HCT116 (cell line): ENCODE measurements at regions not wholly inside any gene's neighbourhood (a gene's known extent, or its start where the extent isn't known, plus 50 kb on each side); places are given as distances from the start of the nearest gene placed in this dataset.

ENCODE experiments used
- ATAC-seq: fragments of 200-7000 bp; cut with Tn5 transposase; 2 replicates; pipeline ENCODE4 v1.9.1; 2020; ENCODE audit warnings: mild to moderate bottlenecking, moderate library complexity
- BruUV-seq: library from RNA; stranded (reverse); fragments of 400-500 nt; replicated peaks from 2 replicates; lab custom pipeline; 2021; lab: Mats Ljungman, UMichigan
- CTCF ChIA-PET: fragments of 300-600 bp; sonication (Branson Sonifier 250); formaldehyde crosslinking; loops from one replicate; lab custom pipeline; 2021; ENCODE audit warnings: antibody characterized with exemption; lab: Charles Lee
- POLR2A ChIA-PET: fragments of 300-600, 350-600 bp; sonication (Branson Sonifier 250); formaldehyde crosslinking; loops from one replicate; lab custom pipeline; 2021; ENCODE audit warnings: antibody characterized with exemption; lab: Charles Lee
- RAD21 ChIA-PET, 2 experiments: fragments of 300-600 bp; sonication (Branson Sonifier 250); formaldehyde crosslinking; loops; one replicate each; lab custom pipeline; 2023; ENCODE audit warnings: low total read pairs in 2 of 2; ENCODE audit not compliant: uncharacterized antibody in 2 of 2, unreplicated experiment in 2 of 2, low non-redundant PET in 1 of 2; lab: Charles Lee
- DNase-seq: peaks from one replicate; pipeline ENCODE4 v3.0.0-alpha.2; 2010; ENCODE audit warnings: low read depth, low spot score
- H2AFZ ChIP-seq: fragments of 200-600 bp; shearing (Covaris generic), sonication (generic); 2 replicates; pipeline ENCODE4 v1.6.1; 2017; ENCODE audit warnings: low read depth, mixed run types, mixed read lengths, antibody characterized with exemption, low read length; ENCODE audit not compliant: poor library complexity, severe bottlenecking
- H3K27ac ChIP-seq: 2 replicates; pipeline ENCODE4 v1.5.1; 2012; ENCODE audit warnings: low read depth, low read length
- H3K27me3 ChIP-seq: fragments of 200-600 bp; sonication (generic); 2 replicates; pipeline ENCODE4 v1.6.1; 2016; ENCODE audit warnings: mixed run types, low read length, mixed read lengths; ENCODE audit not compliant: insufficient read depth
- H3K36me3 ChIP-seq, 2 experiments: fragments of 200-500 bp in 1 of 2; fragments of 200-600 bp in 1 of 2; sonication (Bioruptor generic) in 1 of 2; sonication (generic) in 1 of 2; 2 replicates each; pipeline versions ENCODE4 v1.5.1 to v1.6.1; 2014 to 2016; ENCODE audit warnings: low read length in 2 of 2, inconsistent platforms in 1 of 2, mixed read lengths in 1 of 2, mixed run types in 1 of 2; ENCODE audit not compliant: insufficient read depth in 2 of 2, control insufficient read depth in 1 of 2
- H3K4me1 ChIP-seq, 2 experiments: fragments of 200-600 bp in 1 of 2; sonication (generic) in 1 of 2; 2 replicates each; pipeline versions ENCODE4 v1.5.1 to v1.6.1; 2012 to 2017; ENCODE audit warnings: low read length in 2 of 2, inconsistent platforms in 1 of 2, mild to moderate bottlenecking in 1 of 2, mixed read lengths in 1 of 2, mixed run types in 1 of 2, moderate library complexity in 1 of 2; ENCODE audit not compliant: insufficient read depth in 2 of 2, control insufficient read depth in 1 of 2
- H3K4me2 ChIP-seq: fragments of 200-600 bp; sonication (generic); 2 replicates; pipeline ENCODE4 v1.6.1; 2017; ENCODE audit warnings: mixed run types, low read length, mixed read lengths
- H3K4me3 ChIP-seq, 2 experiments: fragments of 200-600 bp in 1 of 2; sonication (generic) in 1 of 2; replicated peaks in 1 of 2; 2 replicates each; pipeline ENCODE4 v1.5.1; 2011 to 2016; ENCODE audit warnings: low read length in 2 of 2, control low read depth in 1 of 2, low read depth in 1 of 2, mild to moderate bottlenecking in 1 of 2, mixed read lengths in 1 of 2, mixed run types in 1 of 2
- H3K79me2 ChIP-seq: fragments of 200-600 bp; sonication (generic); 2 replicates; pipeline ENCODE4 v1.6.1; 2017; ENCODE audit warnings: mild to moderate bottlenecking, mixed run types, low read length, moderate library complexity, mixed read lengths; ENCODE audit not compliant: insufficient read depth
- H3K9ac ChIP-seq: fragments of 200-600 bp; sonication (generic); 2 replicates; pipeline ENCODE4 v1.6.1; 2016; ENCODE audit warnings: low read length, mixed read lengths
- H3K9me2 ChIP-seq: fragments of 200-600 bp; sonication (generic), shearing (Covaris generic); 2 replicates; pipeline ENCODE4 v1.6.1; 2017; ENCODE audit warnings: mixed run types, mild to moderate bottlenecking, moderate library complexity; ENCODE audit not compliant: insufficient read depth
- H3K9me3 ChIP-seq, 2 experiments: fragments of 200-500 bp in 1 of 2; fragments of 200-600 bp in 1 of 2; sonication (Bioruptor generic) in 1 of 2; sonication (generic) in 1 of 2; 2 replicates each; pipeline ENCODE4 v1.6.1; 2014 to 2017; ENCODE audit warnings: low read length in 2 of 2, mixed read lengths in 2 of 2, inconsistent platforms in 1 of 2, low read depth in 1 of 2, mild to moderate bottlenecking in 1 of 2, mixed run types in 1 of 2, moderate library complexity in 1 of 2; ENCODE audit not compliant: control insufficient read depth in 1 of 2, insufficient read depth in 1 of 2
- H4K20me1 ChIP-seq: fragments of 200-600 bp; sonication (generic), shearing (Covaris generic); 2 replicates; pipeline ENCODE4 v1.6.1; 2017; ENCODE audit warnings: mixed run types, mild to moderate bottlenecking, moderate library complexity; ENCODE audit not compliant: insufficient read depth
- EGR1 ChIP-seq: IDR thresholded peaks from 2 replicates; pipeline ENCODE4 v1.6.1; 2012; ENCODE audit warnings: low read depth
- ELF1 ChIP-seq: IDR thresholded peaks from 2 replicates; pipeline ENCODE4 v1.6.1; 2012; ENCODE audit warnings: low read depth, borderline replicate concordance
- EZH2 ChIP-seq: fragments of 200-600 bp; sonication (generic); IDR thresholded peaks from 2 replicates; pipeline ENCODE4 v1.6.1; 2017; ENCODE audit warnings: antibody characterized with exemption, mixed run types
- FOSL1 ChIP-seq: IDR thresholded peaks from 2 replicates; pipeline ENCODE4 v1.6.1; 2012; ENCODE audit warnings: low read depth
- POLR2AphosphoS5 ChIP-seq: IDR thresholded peaks from 2 replicates; pipeline ENCODE4 v1.6.1; 2011; ENCODE audit warnings: mild to moderate bottlenecking, low read depth, low read length, moderate library complexity
- RAD21 ChIP-seq: IDR thresholded peaks from 2 replicates; pipeline ENCODE4 v1.6.1; 2012; ENCODE audit warnings: low read depth, mild to moderate bottlenecking
- REST ChIP-seq: IDR thresholded peaks from 2 replicates; pipeline ENCODE4 v1.6.1; 2012; ENCODE audit warnings: low read depth
- SIN3A ChIP-seq: IDR thresholded peaks from 2 replicates; pipeline ENCODE4 v1.6.1; 2012; ENCODE audit warnings: low read depth
- TCF7L2 ChIP-seq: IDR thresholded peaks from 2 replicates; pipeline ENCODE4 v1.7.0; 2011; ENCODE audit warnings: borderline replicate concordance, inconsistent platforms; ENCODE audit not compliant: insufficient read depth, insufficient read length; ENCODE audit errors: extremely low read depth
- ZFX ChIP-seq: fragments of 450-650 bp; IDR thresholded peaks from 2 replicates; pipeline ENCODE4 v1.6.1; 2017
- ZNF274 ChIP-seq: fragments of 200-500 bp; sonication (Bioruptor generic); IDR thresholded peaks from 2 replicates; pipeline ENCODE4 v1.6.1; 2014; ENCODE audit warnings: mild to moderate bottlenecking, low read depth, low read length, inconsistent platforms
- intact Hi-C: fragments of 100-400 bp; cut with micrococcal nuclease; formaldehyde crosslinking; loops from 2 replicates; pipeline ENCODE4 v1.10.0; 2022

GRCh38 chr13:74647991-74648390 is 513.8 kb upstream of the KLF12 start:
- intact Hi-C loops = no loop called here

GRCh38 chr13:74647211-74647610 is 513.0 kb upstream of the KLF12 start:
- intact Hi-C loops = no loop called here
- H3K79me2 ChIP-seq = no peaks in the 10 kb centered on the region
- RAD21 ChIA-PET = no interaction called here
- no peak overlapping the region for H3K4me2 ChIP-seq
- CTCF ChIA-PET = no interaction called here
- H3K9ac ChIP-seq = no peak overlapping the region
- no peaks in the 10 kb centered on the region for H3K4me1 ChIP-seq
- H3K27ac ChIP-seq = no peak overlapping the region
- POLR2A ChIA-PET = no interaction called here
- H3K9me2 ChIP-seq = no peaks in the 10 kb centered on the region
- DNase-seq (no peak), ATAC-seq (no peak)
- H3K4me3 ChIP-seq = no peak overlapping the region
- no peak overlapping the region for H2AFZ ChIP-seq
- no peaks in the 10 kb centered on the region for H3K36me3 ChIP-seq
- no peaks in the 10 kb centered on the region for H3K9me3 ChIP-seq
- no peak for TF ChIP-seq POLR2AphosphoS5
- no peak for TF ChIP-seq ZFX
- TF ChIP-seq ELF1 = no peak
- TF ChIP-seq EZH2 = no peak
- TF ChIP-seq SIN3A = no peak
- no peak for TF ChIP-seq FOSL1
- TF ChIP-seq ZNF274 = no peak
- no peak for TF ChIP-seq TCF7L2
- no peak for TF ChIP-seq REST
- TF ChIP-seq EGR1 = no peak
- no TSS peak for BruUV-seq
- H4K20me1 ChIP-seq = no peaks in the 10 kb centered on the region
- H3K27me3 ChIP-seq = no peaks in the 10 kb centered on the region

More at GRCh38 chr13:74647991-74648390, 513.8 kb upstream of the KLF12 start:
- no peak for ATAC-seq
- Histone ChIP-seq H3K4me2 (no peak overlapping the region), H3K79me2 (no peaks in the 10 kb centered on the region), H3K9ac (no peak overlapping the region), H3K9me2 (no peaks in the 10 kb centered on the region), H4K20me1 (no peaks in the 10 kb centered on the region), H2AFZ (no peak overlapping the region), H3K27me3 (no peaks in the 10 kb centered on the region), H3K4me3 (no peak overlapping the region), H3K27ac (no peak overlapping the region), H3K9me3 (no peaks in the 10 kb centered on the region), H3K36me3 (no peaks in the 10 kb centered on the region), H3K4me1 (no peaks in the 10 kb centered on the region)
- BruUV-seq = no TSS peak
- ChIA-PET CTCF (no interaction called here), POLR2A (no interaction called here), RAD21 (no interaction called here)
- TF ChIP-seq ZNF274 = no peak
- no peak for TF ChIP-seq RAD21
- no peak for DNase-seq
